HL-60 (cell line): ENCODE measurements at regions not wholly inside any gene's neighbourhood (a gene's known extent, or its start where the extent isn't known, plus 50 kb on each side); places are given as distances from the start of the nearest gene placed in this dataset.

ENCODE experiments used
- CTCF ChIP-seq: IDR thresholded peaks from one replicate; pipeline ENCODE4 v1.5.1; 2011; ENCODE audit warnings: low read length, control low read depth, inconsistent platforms; ENCODE audit not compliant: insufficient read depth
- GABPA ChIP-seq: IDR thresholded peaks from 2 replicates; pipeline ENCODE4 v1.6.1; 2012; ENCODE audit warnings: low read depth
- POLR2AphosphoS5 ChIP-seq: IDR thresholded peaks from 2 replicates; pipeline ENCODE4 v1.6.1; 2012; ENCODE audit warnings: low read depth

GRCh38 chr14:54301359-54301758 is 95.4 kb upstream of the CDKN3 start:
- TF ChIP-seq CTCF (no peak), GABPA (no peak), POLR2AphosphoS5 (no peak)
